HCT116 (cell line): ENCODE measurements at regions not wholly inside any gene's neighbourhood (a gene's known extent, or its start where the extent isn't known, plus 50 kb on each side); places are given as distances from the start of the nearest gene placed in this dataset.

Source experiments
- EZH2 ChIP-seq: fragments of 200-600 bp; sonication (generic); IDR thresholded peaks from 2 replicates; pipeline ENCODE4 v1.6.1; 2017; ENCODE audit warnings: antibody characterized with exemption, mixed run types
- POLR2A ChIP-seq: IDR thresholded peaks from 2 replicates; pipeline ENCODE4 v1.7.0; 2011; ENCODE audit warnings: borderline replicate concordance; ENCODE audit not compliant: insufficient read depth, insufficient read length; ENCODE audit errors: extremely low read depth
- TF ChIP-seq, protein P1 (sequence below), 3 experiments: fragments of 200-600 bp in 1 of 3; sonication (generic) in 1 of 3; IDR thresholded peaks in 2 of 3; conservative IDR thresholded peaks in 1 of 3; 2 replicates each; pipeline ENCODE4 v1.5.1; 2012 to 2017; ENCODE audit warnings: low read depth in 2 of 3, low read length in 2 of 3, antibody characterized with exemption in 1 of 3, borderline replicate concordance in 1 of 3, control low read depth in 1 of 3, mild to moderate bottlenecking in 1 of 3, mixed read lengths in 1 of 3, mixed run types in 1 of 3, moderate library complexity in 1 of 3; ENCODE audit not compliant: insufficient read depth in 1 of 3
- TF ChIP-seq, protein P2 (sequence below): IDR thresholded peaks from 2 replicates; pipeline ENCODE4 v1.6.1; 2012; ENCODE audit warnings: low read depth

DNA sequence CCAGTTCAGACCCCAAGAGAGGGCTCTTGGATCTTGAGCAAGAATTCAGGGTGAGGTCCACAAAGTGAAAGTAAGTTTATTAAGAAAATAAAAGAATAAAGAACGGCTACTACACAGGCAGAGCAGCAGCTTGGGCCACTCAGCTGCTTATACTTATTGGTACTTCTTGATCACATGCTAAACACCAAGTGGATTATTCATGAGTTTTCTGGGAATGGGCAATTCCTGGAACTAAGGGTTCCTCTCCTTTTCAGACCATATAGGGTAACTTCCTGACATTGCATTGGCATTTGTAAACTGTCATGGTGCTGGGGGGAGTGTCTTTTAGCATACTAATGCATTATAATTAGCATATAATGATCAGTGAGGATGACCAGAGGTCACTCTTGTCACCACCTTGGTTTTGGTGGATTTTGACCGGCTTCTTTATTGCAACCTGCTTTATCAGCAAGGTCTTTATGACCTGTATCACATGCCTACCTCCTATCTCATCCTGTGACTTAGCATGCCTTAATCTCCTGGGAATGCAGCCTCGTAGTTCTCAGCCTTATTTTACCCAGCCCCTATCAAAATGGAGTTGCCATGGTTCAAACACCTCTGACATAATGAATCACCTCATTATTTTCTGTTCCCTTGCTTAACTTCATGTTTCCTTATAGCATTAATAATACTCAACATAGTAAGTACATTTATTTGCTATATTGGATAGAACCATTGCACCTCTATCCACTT is 476.3 kb downstream of the DTHD1 start:
- TF ChIP-seq POLR2A (no peak), EZH2 (no peak)
- TF ChIP-seq, protein P1, sequence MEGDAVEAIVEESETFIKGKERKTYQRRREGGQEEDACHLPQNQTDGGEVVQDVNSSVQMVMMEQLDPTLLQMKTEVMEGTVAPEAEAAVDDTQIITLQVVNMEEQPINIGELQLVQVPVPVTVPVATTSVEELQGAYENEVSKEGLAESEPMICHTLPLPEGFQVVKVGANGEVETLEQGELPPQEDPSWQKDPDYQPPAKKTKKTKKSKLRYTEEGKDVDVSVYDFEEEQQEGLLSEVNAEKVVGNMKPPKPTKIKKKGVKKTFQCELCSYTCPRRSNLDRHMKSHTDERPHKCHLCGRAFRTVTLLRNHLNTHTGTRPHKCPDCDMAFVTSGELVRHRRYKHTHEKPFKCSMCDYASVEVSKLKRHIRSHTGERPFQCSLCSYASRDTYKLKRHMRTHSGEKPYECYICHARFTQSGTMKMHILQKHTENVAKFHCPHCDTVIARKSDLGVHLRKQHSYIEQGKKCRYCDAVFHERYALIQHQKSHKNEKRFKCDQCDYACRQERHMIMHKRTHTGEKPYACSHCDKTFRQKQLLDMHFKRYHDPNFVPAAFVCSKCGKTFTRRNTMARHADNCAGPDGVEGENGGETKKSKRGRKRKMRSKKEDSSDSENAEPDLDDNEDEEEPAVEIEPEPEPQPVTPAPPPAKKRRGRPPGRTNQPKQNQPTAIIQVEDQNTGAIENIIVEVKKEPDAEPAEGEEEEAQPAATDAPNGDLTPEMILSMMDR (IDR thresholded peaks at IDR 0.05 in 2 of 3, conservative IDR thresholded peaks at IDR 0.05 in 1 of 3; ENCODE audit: borderline replicate concordance in 1 of 3, insufficient read depth in 1 of 3, low read depth in 2 of 3, low read length in 2 of 3), result no peak
- TF ChIP-seq, protein P2, sequence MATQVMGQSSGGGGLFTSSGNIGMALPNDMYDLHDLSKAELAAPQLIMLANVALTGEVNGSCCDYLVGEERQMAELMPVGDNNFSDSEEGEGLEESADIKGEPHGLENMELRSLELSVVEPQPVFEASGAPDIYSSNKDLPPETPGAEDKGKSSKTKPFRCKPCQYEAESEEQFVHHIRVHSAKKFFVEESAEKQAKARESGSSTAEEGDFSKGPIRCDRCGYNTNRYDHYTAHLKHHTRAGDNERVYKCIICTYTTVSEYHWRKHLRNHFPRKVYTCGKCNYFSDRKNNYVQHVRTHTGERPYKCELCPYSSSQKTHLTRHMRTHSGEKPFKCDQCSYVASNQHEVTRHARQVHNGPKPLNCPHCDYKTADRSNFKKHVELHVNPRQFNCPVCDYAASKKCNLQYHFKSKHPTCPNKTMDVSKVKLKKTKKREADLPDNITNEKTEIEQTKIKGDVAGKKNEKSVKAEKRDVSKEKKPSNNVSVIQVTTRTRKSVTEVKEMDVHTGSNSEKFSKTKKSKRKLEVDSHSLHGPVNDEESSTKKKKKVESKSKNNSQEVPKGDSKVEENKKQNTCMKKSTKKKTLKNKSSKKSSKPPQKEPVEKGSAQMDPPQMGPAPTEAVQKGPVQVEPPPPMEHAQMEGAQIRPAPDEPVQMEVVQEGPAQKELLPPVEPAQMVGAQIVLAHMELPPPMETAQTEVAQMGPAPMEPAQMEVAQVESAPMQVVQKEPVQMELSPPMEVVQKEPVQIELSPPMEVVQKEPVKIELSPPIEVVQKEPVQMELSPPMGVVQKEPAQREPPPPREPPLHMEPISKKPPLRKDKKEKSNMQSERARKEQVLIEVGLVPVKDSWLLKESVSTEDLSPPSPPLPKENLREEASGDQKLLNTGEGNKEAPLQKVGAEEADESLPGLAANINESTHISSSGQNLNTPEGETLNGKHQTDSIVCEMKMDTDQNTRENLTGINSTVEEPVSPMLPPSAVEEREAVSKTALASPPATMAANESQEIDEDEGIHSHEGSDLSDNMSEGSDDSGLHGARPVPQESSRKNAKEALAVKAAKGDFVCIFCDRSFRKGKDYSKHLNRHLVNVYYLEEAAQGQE, result no peak
